GM23338 (cell line): ENCODE measurements at regions not wholly inside any gene's neighbourhood (a gene's known extent, or its start where the extent isn't known, plus 50 kb on each side); places are given as distances from the start of the nearest gene placed in this dataset.

ENCODE experiments used
- CREB1 ChIP-seq: fragments of 250-450 bp; sonication (Bioruptor Pico); IDR thresholded peaks from 2 replicates; pipeline ENCODE4 v1.5.0; 2020; ENCODE audit warnings: low read depth, mild to moderate bottlenecking, moderate library complexity
- CTCF ChIP-seq, 2 experiments: fragments of 200-600 bp in 1 of 2; sonication (generic) in 1 of 2; conservative IDR thresholded peaks; 2 replicates each; pipeline versions ENCODE4 v1.5.1 to v1.6.1; 2016 to 2017; ENCODE audit warnings: antibody characterized with exemption in 2 of 2, low read depth in 2 of 2, mild to moderate bottlenecking in 2 of 2, moderate library complexity in 1 of 2
- ETS1 ChIP-seq: IDR thresholded peaks from 2 replicates; pipeline ENCODE4 v1.6.1; 2016; ENCODE audit warnings: antibody characterized with exemption
- EZH2 ChIP-seq: fragments of 200-600 bp; sonication (generic); IDR thresholded peaks from one replicate; pipeline ENCODE4 v1.8.0; 2017; ENCODE audit warnings: antibody characterized with exemption, mild to moderate bottlenecking, low read depth; ENCODE audit not compliant: unreplicated experiment
- EZH2phosphoT487 ChIP-seq: fragments of 200-600 bp; sonication (generic); IDR thresholded peaks from one replicate; pipeline ENCODE4 v1.8.1; 2018; ENCODE audit warnings: antibody characterized with exemption; ENCODE audit not compliant: unreplicated experiment
- POLR2AphosphoS5 ChIP-seq: IDR thresholded peaks from 2 replicates; pipeline ENCODE4 v1.6.1; 2016; ENCODE audit warnings: antibody characterized with exemption, low read depth
- REST ChIP-seq: IDR thresholded peaks from one replicate; pipeline ENCODE4 v1.6.1; 2018; ENCODE audit warnings: antibody characterized with exemption; ENCODE audit not compliant: unreplicated experiment
- ZNF114 ChIP-seq: fragments of 250-450 bp; sonication (Bioruptor Pico); IDR thresholded peaks from 2 replicates; pipeline ENCODE4 v1.5.0; 2020; ENCODE audit warnings: mild to moderate bottlenecking, moderate library complexity

GRCh38 chrY:12230921-12231320 lies 470.1 kb upstream of the USP9Y start:
- TF ChIP-seq CTCF (conservative IDR thresholded peaks at IDR 0.05; ENCODE audit: low read depth in 2 of 2) (no peak), REST (no peak), POLR2AphosphoS5 (no peak), ETS1 (no peak), EZH2phosphoT487 (no peak), EZH2 (no peak), CREB1 (CRISPR knock-in tag) (no peak), ZNF114 (no peak)
